Esophagus muscularis mucosa (tissue), 4 donors: ENCODE measurements at regions not wholly inside any gene's neighbourhood (a gene's known extent, or its start where the extent isn't known, plus 50 kb on each side); places are given as distances from the start of the nearest gene placed in this dataset.
"Not testable (repeated sequence)": the region's sequence is repeated elsewhere in the genome, so short reads cannot be mapped to it uniquely, and the experiment has no call there.

ENCODE experiments used
- DNase-seq: peaks from one replicate; pipeline ENCODE4 v3.0.0-alpha.2; 2017; ENCODE audit errors: extremely low spot score
- H3K27ac ChIP-seq, 4 donors: fragments of 200-600 bp; sonication (generic); replicated peaks in 1 of 4; 1 replicate in 3 of 4; 2 replicates in 1 of 4; pipeline ENCODE4 v1.5.1; 2016 to 2019; ENCODE audit warnings: mild to moderate bottlenecking in 1 of 4
- H3K27me3 ChIP-seq, 4 donors: fragments of 200-600 bp; sonication (generic); one replicate each; pipeline versions ENCODE4 v1.5.1 to v1.6.0; 2016 to 2019
- H3K36me3 ChIP-seq, 4 donors: fragments of 200-600 bp; sonication (generic); one replicate each; pipeline ENCODE4 v1.5.1; 2016 to 2019
- H3K4me1 ChIP-seq, 4 donors: fragments of 200-600 bp; sonication (generic); one replicate each; pipeline ENCODE4 v1.5.1; 2016 to 2019
- H3K4me3 ChIP-seq, 4 donors: fragments of 200-600 bp; sonication (generic); 1 replicate in 2 of 4; 2 replicates in 2 of 4; pipeline ENCODE4 v1.5.1; 2016 to 2019; ENCODE audit warnings: mild to moderate bottlenecking in 4 of 4, moderate library complexity in 1 of 4
- H3K9me3 ChIP-seq, 4 donors: fragments of 200-600 bp; sonication (generic); 1 replicate in 3 of 4; 2 replicates in 1 of 4; pipeline ENCODE4 v1.5.1; 2016 to 2019
- EP300 ChIP-seq: sonication (generic); formaldehyde crosslinking; IDR thresholded peaks from one replicate; pipeline ENCODE4 v1.6.1; 2017; ENCODE audit warnings: antibody characterized with exemption
- POLR2A ChIP-seq: fragments of 450-650 bp; IDR thresholded peaks from one replicate; pipeline ENCODE4 v1.6.1; 2017; ENCODE audit warnings: antibody characterized with exemption, moderate library complexity, mild to moderate bottlenecking, low read depth
- POLR2AphosphoS5 ChIP-seq, 2 donors: sonication (generic); formaldehyde crosslinking; IDR thresholded peaks; one replicate each; pipeline ENCODE4 v1.6.1; 2017; ENCODE audit warnings: antibody characterized with exemption in 2 of 2
- WGBS: methylation state at CpG from one replicate; pipeline ENCODE4 v1.1.5; 2018; 5-methylcytosine and 5-hydroxymethylcytosine counted together
- intact Hi-C: fragments of 100-400 bp; cut with DNase I; formaldehyde crosslinking; loops from one replicate; pipeline ENCODE4 v1.15.1; 2023
- TF ChIP-seq, protein P1 (sequence below), 3 experiments: fragments of 200-600 bp in 2 of 3; fragments of 450-650 bp in 1 of 3; sonication (generic) in 2 of 3; IDR thresholded peaks; one replicate each; pipeline ENCODE4 v1.5.1; 2017 to 2019; ENCODE audit warnings: antibody characterized with exemption in 3 of 3, mild to moderate bottlenecking in 2 of 3, moderate library complexity in 1 of 3

DNA sequence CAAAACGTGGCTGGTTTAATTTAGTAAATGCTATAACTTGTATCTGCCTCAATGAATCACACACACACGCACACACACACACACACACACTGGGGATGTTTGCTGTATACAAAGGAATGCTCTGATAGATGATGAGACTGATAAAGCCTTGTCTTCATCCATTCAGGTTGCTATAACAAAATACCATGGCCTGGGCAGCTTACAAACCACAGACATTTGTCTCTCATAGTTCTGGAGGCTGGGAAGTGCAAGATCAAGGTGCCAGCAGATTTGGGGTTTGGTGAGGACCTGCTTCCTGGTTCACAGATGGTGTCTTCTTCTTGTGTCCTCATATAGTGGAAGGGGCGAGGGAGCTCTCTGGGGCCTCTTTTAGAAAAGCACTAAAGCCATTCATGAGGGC is 149.5 kb upstream of the HDAC4 start:
- intact Hi-C loops = no loop called here
- Histone ChIP-seq H3K4me1 (peaks cover 0 to under 1% (median 0%) of the 10 kb centered on the region in 4 donors), H3K27ac (no peak overlapping the region), H3K36me3 (no peaks in the 10 kb centered on the region), H3K9me3 (no peaks in the 10 kb centered on the region), H3K4me3 (no peak overlapping the region), H3K27me3 (no peaks in the 10 kb centered on the region)
- 55% methylated on average over 3 of the region's 3 CpGs for WGBS
- no peak for DNase-seq
- TF ChIP-seq EP300 (no peak), POLR2AphosphoS5 (IDR thresholded peaks at IDR 0.05) (no peak), POLR2A (no peak)
- TF ChIP-seq, protein P1, sequence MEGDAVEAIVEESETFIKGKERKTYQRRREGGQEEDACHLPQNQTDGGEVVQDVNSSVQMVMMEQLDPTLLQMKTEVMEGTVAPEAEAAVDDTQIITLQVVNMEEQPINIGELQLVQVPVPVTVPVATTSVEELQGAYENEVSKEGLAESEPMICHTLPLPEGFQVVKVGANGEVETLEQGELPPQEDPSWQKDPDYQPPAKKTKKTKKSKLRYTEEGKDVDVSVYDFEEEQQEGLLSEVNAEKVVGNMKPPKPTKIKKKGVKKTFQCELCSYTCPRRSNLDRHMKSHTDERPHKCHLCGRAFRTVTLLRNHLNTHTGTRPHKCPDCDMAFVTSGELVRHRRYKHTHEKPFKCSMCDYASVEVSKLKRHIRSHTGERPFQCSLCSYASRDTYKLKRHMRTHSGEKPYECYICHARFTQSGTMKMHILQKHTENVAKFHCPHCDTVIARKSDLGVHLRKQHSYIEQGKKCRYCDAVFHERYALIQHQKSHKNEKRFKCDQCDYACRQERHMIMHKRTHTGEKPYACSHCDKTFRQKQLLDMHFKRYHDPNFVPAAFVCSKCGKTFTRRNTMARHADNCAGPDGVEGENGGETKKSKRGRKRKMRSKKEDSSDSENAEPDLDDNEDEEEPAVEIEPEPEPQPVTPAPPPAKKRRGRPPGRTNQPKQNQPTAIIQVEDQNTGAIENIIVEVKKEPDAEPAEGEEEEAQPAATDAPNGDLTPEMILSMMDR (IDR thresholded peaks at IDR 0.05) = no peak

DNA sequence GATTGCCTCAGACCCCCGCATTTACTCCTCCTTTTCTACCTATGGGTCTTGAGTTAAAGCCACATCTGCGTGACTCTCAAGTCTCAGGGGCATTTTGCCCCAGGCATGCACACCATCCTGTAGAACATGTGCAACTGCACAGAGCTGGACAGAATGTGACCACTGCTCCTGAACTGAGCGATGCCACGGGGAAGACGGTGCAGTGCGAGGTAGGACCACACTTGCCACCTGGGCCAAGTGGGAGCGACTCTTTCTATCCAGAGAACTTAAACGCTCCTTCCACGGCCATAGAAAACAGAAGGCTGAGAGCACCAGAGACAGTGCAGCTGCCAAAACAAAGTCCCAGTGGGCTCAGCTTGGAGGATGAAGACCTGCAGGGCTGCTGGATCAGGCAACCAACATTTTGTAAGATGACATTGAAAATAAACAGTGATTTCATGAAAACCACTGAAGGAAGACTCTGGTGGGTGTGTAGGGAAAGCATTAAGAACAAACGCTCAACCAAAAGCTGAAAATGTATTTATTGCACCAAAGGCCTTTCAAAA is 149.0 kb upstream of the HDAC4 start:
- Histone ChIP-seq H3K4me1 (peaks cover 0 to 6% (median 2%) of the 10 kb centered on the region in 4 donors), H3K4me3 (no peak overlapping the region), H3K9me3 (no peaks in the 10 kb centered on the region), H3K36me3 (no peaks in the 10 kb centered on the region), H3K27ac (no peak overlapping the region), H3K27me3 (no peaks in the 10 kb centered on the region)
- intact Hi-C loops = no loop called here
- no peak for DNase-seq
- TF ChIP-seq EP300 = no peak
- no peak for TF ChIP-seq POLR2AphosphoS5 (IDR thresholded peaks at IDR 0.05)
- no peak for TF ChIP-seq POLR2A
- TF ChIP-seq, protein P1 (IDR thresholded peaks at IDR 0.05) = no peak
- 92% methylated on average over 10 of the region's 10 CpGs for WGBS

DNA sequence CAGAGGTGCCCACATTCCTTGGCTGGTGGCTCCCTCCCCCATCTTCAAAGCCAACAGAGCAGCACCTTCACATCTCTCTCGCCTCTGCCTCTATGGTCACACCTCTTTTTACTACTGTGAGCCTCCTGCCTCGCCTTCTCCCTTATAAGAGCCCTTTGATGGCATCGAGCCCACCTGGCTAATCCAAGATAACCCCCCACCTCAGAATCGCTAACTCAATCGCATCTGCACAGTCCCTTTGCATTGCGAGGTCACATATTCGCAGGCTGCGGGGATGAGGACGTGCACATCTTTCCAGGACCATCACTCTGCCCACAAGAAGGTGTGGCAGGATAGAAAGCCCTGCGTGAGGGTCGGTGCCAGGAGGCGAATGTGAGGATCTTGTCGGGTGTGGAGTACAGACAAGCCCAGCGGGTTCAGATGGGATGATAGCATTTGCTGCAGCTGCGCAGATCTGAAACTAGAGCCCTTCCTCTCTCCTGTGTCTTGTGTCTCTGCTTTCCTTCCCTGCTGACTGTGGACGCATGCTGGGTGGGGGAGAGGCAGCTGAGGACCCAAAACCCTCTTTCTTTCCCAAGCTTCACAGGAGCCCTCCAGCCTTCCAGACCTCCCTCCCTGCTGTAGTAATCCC is 148.3 kb upstream of the HDAC4 start:
- Histone ChIP-seq H3K4me3 (no peak overlapping the region), H3K36me3 (no peaks in the 10 kb centered on the region), H3K27ac (no peak overlapping the region), H3K4me1 (peaks cover 0 to 13% (median 9%) of the 10 kb centered on the region in 4 donors), H3K9me3 (no peaks in the 10 kb centered on the region), H3K27me3 (no peaks in the 10 kb centered on the region)
- intact Hi-C loops = no loop called here
- no peak for TF ChIP-seq POLR2AphosphoS5 (IDR thresholded peaks at IDR 0.05)
- DNase-seq = no peak
- 90% methylated on average over 13 of the region's 16 CpGs for WGBS

DNA sequence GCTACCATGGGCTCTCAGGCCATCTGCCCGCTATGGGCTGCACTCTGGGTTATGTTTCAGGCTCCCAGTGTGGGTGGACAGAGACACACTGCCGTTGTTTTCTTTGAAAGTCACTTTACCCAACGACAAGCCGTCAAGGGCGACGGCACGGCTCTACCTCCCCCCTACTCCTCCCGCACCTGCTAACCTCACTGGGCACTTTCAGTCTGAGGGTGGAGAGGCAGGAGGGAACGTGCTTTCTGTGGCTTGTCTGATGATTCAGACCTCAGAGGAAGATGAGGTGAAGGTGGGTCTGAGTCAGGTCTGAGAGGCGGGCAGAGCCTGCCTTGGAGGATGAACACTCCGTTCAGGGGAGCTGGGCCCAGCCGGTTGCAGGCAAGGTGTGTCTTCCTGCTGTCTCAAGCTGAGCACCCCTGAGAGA is 147.6 kb upstream of the HDAC4 start:
- Histone ChIP-seq H3K27ac (no peak overlapping the region), H3K4me1 (peaks cover 0 to 17% (median 13%) of the 10 kb centered on the region in 4 donors), H3K4me3 (no peak overlapping the region), H3K9me3 (no peaks in the 10 kb centered on the region), H3K27me3 (no peaks in the 10 kb centered on the region), H3K36me3 (no peaks in the 10 kb centered on the region)
- TF ChIP-seq POLR2AphosphoS5 (IDR thresholded peaks at IDR 0.05) (no peak), POLR2A (no peak)
- TF ChIP-seq, protein P1 (IDR thresholded peaks at IDR 0.05) = no peak
- no peak for DNase-seq
- WGBS = 81% methylated on average over 9 of the region's 12 CpGs
- intact Hi-C loops = no loop called here

DNA sequence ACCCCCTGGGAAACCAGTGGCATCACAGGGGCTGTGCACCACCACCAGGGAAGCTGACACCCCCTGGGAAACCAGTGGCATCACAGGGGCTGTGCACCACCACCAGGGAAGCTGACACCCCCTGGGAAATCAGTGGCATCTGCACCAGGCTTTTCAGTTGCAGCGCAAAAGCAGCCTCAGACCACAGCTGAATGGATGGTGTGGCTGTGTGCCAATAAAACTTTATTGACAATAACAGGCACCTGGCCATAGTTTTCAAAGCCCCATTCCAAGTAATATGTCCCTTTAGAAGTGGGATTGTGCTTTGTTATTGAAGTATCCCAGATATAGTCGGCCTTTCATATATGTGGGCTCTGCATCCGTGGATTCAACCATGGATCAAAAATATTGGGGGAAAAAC is 146.3 kb upstream of the HDAC4 start:
- intact Hi-C loops, H3K36me3 ChIP-seq, H3K27me3 ChIP-seq, H3K9me3 ChIP-seq, H3K4me3 ChIP-seq, DNase-seq, H3K27ac ChIP-seq: not testable (repeated sequence)
- WGBS = 98% methylated on average over 2 of the region's 3 CpGs
- H3K4me1 ChIP-seq = peaks cover 0 to 17% (median 13%) of the 10 kb centered on the region in 4 donors

DNA sequence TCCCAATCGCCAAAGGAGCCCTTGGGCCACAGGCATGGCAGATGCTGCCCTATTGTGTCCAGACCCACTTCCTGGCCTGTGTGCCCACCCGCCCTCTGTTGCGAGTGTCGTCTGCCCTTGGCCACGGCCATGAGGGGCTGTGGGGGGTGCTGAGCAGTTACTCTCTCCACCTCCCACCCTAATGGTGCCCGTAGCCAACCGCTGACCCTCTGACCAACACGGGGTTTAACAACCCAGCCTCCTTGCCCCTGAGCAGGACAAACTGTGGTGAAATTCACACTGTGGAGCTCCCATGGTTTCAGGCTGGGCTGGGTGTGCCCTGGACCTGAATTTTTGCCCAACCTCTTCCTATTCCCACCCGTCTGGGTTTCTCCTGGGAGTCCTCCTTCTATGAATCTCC is 145.7 kb upstream of the HDAC4 start:
- intact Hi-C loops = no loop called here

More for the DNA sequence above, 145.7 kb upstream of the HDAC4 start:
- DNase-seq = no peak
- H3K27me3 ChIP-seq = no peaks in the 10 kb centered on the region
- no peak overlapping the region for H3K4me3 ChIP-seq
- TF ChIP-seq POLR2A (no peak), POLR2AphosphoS5 (IDR thresholded peaks at IDR 0.05) (no peak), EP300 (no peak)
- TF ChIP-seq, protein P1 (IDR thresholded peaks at IDR 0.05) = no peak
- no peaks in the 10 kb centered on the region for H3K9me3 ChIP-seq
- peaks cover 0 to 17% (median 13%) of the 10 kb centered on the region in 4 donors for H3K4me1 ChIP-seq
- no peak overlapping the region for H3K27ac ChIP-seq
- WGBS = 81% methylated on average over 3 of the region's 9 CpGs
- H3K36me3 ChIP-seq = no peaks in the 10 kb centered on the region
